ENCODE measurements at regions not wholly inside any gene's neighbourhood (a gene's known extent, or its start where the extent isn't known, plus 50 kb on each side); places are given as distances from the start of the nearest gene placed in this dataset.

DNA sequence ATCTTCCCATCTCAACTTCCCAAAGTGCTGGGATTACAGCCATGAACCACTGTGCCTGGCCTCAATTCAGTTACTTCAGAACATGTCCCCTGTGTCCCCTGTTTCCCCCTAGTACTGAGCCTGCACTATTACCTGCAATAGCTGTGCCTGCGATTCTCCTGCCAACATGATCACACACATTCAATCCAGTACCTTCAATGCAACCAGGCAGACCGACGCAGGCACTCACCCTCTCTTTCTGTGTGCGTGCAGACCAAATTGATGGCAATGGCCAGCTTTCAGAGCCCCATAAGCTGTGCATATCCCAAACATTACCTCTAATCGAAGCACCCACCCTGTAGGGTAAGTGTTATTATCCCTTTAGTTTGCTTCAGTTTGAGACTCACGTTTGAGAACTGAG, 73.0 kb upstream of the EPHB3 start:
- no peak for DNase-seq (ENCODE audit: extremely low read depth, low read depth)
- TF ChIP-seq, protein P1, sequence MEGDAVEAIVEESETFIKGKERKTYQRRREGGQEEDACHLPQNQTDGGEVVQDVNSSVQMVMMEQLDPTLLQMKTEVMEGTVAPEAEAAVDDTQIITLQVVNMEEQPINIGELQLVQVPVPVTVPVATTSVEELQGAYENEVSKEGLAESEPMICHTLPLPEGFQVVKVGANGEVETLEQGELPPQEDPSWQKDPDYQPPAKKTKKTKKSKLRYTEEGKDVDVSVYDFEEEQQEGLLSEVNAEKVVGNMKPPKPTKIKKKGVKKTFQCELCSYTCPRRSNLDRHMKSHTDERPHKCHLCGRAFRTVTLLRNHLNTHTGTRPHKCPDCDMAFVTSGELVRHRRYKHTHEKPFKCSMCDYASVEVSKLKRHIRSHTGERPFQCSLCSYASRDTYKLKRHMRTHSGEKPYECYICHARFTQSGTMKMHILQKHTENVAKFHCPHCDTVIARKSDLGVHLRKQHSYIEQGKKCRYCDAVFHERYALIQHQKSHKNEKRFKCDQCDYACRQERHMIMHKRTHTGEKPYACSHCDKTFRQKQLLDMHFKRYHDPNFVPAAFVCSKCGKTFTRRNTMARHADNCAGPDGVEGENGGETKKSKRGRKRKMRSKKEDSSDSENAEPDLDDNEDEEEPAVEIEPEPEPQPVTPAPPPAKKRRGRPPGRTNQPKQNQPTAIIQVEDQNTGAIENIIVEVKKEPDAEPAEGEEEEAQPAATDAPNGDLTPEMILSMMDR (IDR thresholded peaks at IDR 0.05; ENCODE audit: low read depth, low read length): no peak

DNA sequence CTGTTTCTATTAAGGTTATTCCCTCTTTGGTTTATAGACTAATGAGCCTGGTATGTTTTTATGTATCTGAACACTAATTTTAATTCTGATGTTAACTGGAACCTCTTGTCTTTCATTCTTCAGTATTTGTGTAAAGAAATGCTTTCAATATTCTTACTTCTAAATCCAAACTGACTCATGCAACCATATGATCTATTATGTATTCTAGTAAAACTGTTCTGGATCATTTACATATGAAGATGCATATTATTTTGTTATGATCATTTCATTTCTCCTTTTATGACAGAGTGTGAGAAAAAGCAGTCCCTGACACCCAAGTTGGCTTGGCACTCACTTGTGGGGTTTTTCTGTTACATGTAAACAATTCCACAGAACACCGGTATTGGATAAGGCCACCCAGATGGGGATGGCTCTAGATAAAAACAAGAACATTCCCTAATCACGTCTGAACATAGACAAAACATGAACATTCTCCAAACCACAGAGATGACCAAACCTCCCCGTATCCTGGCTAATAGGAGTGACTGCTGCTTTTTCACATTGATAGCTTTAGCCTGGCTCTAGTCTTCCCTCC, 72.2 kb upstream of the EPHB3 start:
- TF ChIP-seq, protein P1 (IDR thresholded peaks at IDR 0.05; ENCODE audit: low read depth, low read length): no peak
- no peak for DNase-seq (ENCODE audit: extremely low read depth, low read depth)

DNA sequence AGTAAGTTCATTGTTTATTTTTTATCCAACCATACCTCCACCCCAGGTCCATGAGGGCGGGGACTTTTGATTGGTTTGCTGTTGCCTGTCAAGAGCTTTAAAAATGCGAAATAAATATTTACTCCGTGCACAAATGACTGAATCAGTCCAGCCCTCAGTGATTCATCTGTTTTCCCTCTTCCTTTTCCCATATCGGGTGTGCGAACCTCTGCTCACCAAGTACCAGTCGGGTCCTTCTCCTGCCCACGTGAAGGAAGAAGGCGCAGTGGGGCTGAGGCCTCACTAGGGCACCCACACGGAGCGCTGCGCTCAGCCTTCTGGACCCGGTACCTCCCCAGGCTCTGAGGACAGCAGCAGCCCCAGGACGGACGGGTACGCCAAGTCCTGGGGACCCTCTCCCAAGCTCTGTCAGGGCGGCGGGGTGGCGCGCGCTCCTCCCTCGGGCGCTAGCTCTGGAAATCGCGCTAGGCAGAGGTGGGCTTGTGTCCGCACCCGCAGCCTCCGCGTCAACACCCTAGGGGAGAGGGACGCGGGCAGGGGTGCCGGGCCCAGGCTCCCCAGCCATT, 70.5 kb upstream of the EPHB3 start:
- no peak for DNase-seq (ENCODE audit: extremely low read depth, low read depth)
- TF ChIP-seq, protein P1 (IDR thresholded peaks at IDR 0.05; ENCODE audit: low read depth, low read length): no peak

DNA sequence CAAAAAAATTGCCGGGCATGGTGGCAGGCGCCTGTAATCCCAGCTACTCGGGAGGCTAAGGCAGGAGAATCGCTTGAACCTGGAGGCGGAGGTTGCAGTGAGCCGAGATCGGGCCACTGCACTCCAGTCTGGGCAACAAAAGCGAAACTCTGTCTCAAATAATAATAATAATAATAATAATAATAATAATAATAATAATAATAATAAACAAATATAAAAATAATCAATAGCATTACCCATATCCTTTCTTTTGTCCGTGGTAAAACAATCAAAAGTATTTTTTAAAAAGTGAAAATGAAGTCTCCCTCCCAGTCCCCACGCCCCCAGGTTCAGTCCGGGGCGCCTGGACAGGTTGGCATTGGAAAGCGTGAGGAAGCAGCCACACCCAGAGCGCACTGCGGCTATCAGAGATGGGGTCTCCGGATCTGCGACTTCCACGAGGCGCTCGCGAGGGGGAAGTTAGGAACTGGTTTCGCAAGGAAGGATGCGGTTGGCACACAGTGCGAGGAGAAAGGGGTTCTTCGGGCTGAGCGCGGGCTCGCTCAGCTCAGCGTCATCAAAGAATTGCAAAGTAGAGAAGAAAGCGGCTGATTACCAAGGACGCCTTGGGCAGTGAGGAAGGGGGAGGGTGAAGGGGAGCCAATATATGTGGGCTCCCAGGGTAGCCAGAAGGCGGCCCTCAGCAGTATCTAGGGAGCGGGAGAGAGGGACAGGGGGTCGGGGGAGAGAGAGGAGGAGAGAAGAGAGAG, 69.5 kb upstream of the EPHB3 start:
- no peak for DNase-seq (ENCODE audit: extremely low read depth, low read depth)

DNA sequence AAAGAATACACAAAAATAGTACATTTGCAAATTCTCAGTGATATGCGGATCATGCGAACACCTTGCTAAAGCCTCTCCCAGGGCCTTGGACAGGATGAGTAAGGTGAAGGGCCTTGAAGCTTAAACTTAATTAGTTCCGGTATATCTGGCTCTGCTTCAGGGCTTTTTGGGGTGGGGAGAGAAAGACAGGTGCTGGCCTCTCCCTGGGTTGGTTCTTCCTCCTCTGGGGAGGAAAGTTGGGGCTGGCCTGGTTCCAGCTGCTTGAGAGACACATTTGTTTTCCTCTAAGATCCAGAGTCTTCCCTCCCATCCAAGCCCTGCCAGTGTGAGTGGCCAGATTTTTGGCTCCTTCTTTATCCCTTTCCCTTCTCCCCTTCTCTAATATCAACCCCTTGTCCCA, 64.7 kb upstream of the EPHB3 start:
- TF ChIP-seq, protein P1 (IDR thresholded peaks at IDR 0.05; ENCODE audit: low read depth, low read length): no peak

More for the DNA sequence above, 69.5 kb upstream of the EPHB3 start:
- TF ChIP-seq, protein P1 (IDR thresholded peaks at IDR 0.05; ENCODE audit: low read depth, low read length): no peak

DNA sequence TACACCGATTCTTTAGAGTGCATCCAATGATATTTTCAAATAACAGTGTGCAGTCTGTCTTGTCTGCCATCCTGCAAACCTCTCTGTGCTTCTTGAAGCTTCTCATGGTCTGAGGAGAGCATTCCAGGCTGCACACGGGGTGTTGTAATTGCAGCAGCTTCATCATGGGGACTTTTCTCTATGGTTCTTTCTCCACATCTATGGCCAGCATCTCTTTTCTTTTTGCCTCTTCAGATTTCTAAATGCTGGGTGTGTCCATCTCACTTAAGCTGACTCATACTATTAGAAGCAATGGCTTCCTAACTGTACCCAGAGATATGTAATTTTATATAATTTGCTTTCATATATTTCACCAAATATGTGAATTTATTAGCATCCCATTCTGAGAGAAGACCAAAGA, 63.8 kb upstream of the EPHB3 start:
- DNase-seq (ENCODE audit: extremely low read depth, low read depth): no peak
- TF ChIP-seq, protein P1 (IDR thresholded peaks at IDR 0.05; ENCODE audit: low read depth, low read length): no peak

More for the DNA sequence above, 64.7 kb upstream of the EPHB3 start:
- no peak for DNase-seq (ENCODE audit: extremely low read depth, low read depth)

DNA sequence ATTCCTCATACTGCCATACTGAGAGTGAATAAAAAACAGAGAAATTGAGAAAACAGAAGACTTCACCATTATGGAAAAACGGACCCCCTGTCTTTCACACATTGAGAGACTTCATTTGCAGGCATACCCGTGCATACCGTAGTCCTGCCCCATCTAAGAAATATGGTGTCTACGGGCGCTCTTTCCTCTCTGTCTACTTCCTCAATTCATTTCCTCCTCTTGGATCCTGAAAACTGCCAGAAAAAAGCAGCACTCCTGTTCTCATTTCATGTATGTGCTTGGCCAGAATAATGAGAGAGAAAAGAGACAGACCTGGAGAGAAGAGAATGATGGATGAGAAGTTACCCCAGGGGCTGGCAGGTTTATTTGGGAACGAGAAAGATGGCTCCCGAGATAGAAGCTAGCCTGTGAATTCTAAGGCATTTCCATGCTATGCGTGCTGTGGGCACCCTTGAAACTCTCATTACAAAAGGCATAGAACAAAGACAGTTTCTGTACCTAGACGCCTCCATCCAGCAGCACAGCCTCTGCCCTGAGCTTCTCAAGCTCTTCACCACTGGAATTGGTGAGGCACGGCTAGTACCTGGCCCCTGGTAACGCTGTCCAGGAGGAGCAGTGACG, 62.5 kb upstream of the EPHB3 start:
- DNase-seq (ENCODE audit: extremely low read depth, low read depth): no peak
- TF ChIP-seq, protein P1 (IDR thresholded peaks at IDR 0.05; ENCODE audit: low read depth, low read length): no peak
